ENCODE measurements at regions not wholly inside any gene's neighbourhood (a gene's known extent, or its start where the extent isn't known, plus 50 kb on each side); places are given as distances from the start of the nearest gene placed in this dataset.
"Not testable (repeated sequence)": the region's sequence is repeated elsewhere in the genome, so short reads cannot be mapped to it uniquely, and the experiment has no call there.

GRCh38 chr10:46781001-46781400 lies 130.2 kb upstream of the PTPN20 start:
- intact Hi-C loops (cut with micrococcal nuclease; ENCODE audit: unreplicated experiment); H3K4me1 ChIP-seq (ENCODE audit: control insufficient read depth, insufficient read depth, low read length); in situ Hi-C loops (cut with HindIII; ENCODE audit: low pct_unique_long_range_greater_than_20kb, low sequenced_read_pairs); POLR2A ChIA-PET; ATAC-seq; H3K36me3 ChIP-seq (ENCODE audit: control insufficient read depth, insufficient read depth, low read length); H3K9me3 ChIP-seq (ENCODE audit: control insufficient read depth, insufficient read depth, low read depth, low read length); H3K27ac ChIP-seq (ENCODE audit: low read length); DNase-seq (ENCODE audit: low read depth, low spot score); H3K27me3 ChIP-seq (ENCODE audit: control insufficient read depth, insufficient read depth, low read length); BruUV-seq (replicated peaks); H3K4me3 ChIP-seq (ENCODE audit: low read depth in 2 of 2, low read length in 2 of 2): not testable (repeated sequence)
- CTCF ChIA-PET, result interaction anchor here (0.7 kb wide), 1 partner anchor 270 kb away, joined by 9 read pairs; no protein-coding TSS in a partner anchor

- H3K27ac ChIP-seq (ENCODE audit: low read length); in situ Hi-C loops (cut with HindIII; ENCODE audit: low pct_unique_long_range_greater_than_20kb, low sequenced_read_pairs): not testable (repeated sequence)
These were observed 129.0 kb upstream of the PTPN20 start for GRCh38 chr10:46782001-46782874.

GRCh38 chr10:46784665-46785064 lies 126.6 kb upstream of the PTPN20 start:
- POLR2A ChIA-PET; H3K27ac ChIP-seq (ENCODE audit: low read length); ATAC-seq; H3K4me3 ChIP-seq (ENCODE audit: low read depth in 2 of 2, low read length in 2 of 2); BruUV-seq (replicated peaks); DNase-seq (ENCODE audit: low read depth, low spot score); in situ Hi-C loops (cut with HindIII; ENCODE audit: low pct_unique_long_range_greater_than_20kb, low sequenced_read_pairs); intact Hi-C loops (cut with micrococcal nuclease; ENCODE audit: unreplicated experiment); H3K9me3 ChIP-seq (ENCODE audit: control insufficient read depth, insufficient read depth, low read depth, low read length); CTCF ChIA-PET; H3K4me1 ChIP-seq (ENCODE audit: control insufficient read depth, insufficient read depth, low read length); H3K36me3 ChIP-seq (ENCODE audit: control insufficient read depth, insufficient read depth, low read length); H3K27me3 ChIP-seq (ENCODE audit: control insufficient read depth, insufficient read depth, low read length): not testable (repeated sequence)

More at GRCh38 chr10:46782001-46782874, 129.0 kb upstream of the PTPN20 start:
- DNase-seq (ENCODE audit: low read depth, low spot score); ATAC-seq; H3K9me3 ChIP-seq (ENCODE audit: control insufficient read depth, insufficient read depth, low read depth, low read length); H3K4me3 ChIP-seq (ENCODE audit: low read depth in 2 of 2, low read length in 2 of 2); intact Hi-C loops (cut with micrococcal nuclease; ENCODE audit: unreplicated experiment); CTCF ChIA-PET; BruUV-seq (replicated peaks); H3K27me3 ChIP-seq (ENCODE audit: control insufficient read depth, insufficient read depth, low read length); H3K36me3 ChIP-seq (ENCODE audit: control insufficient read depth, insufficient read depth, low read length); POLR2A ChIA-PET; H3K4me1 ChIP-seq (ENCODE audit: control insufficient read depth, insufficient read depth, low read length): not testable (repeated sequence)

GRCh38 chr10:46786125-46786517 lies 125.1 kb upstream of the PTPN20 start:
- H3K4me1 ChIP-seq (ENCODE audit: control insufficient read depth, insufficient read depth, low read length); CTCF ChIA-PET; H3K27me3 ChIP-seq (ENCODE audit: control insufficient read depth, insufficient read depth, low read length); H3K9me3 ChIP-seq (ENCODE audit: control insufficient read depth, insufficient read depth, low read depth, low read length); intact Hi-C loops (cut with micrococcal nuclease; ENCODE audit: unreplicated experiment); in situ Hi-C loops (cut with HindIII; ENCODE audit: low pct_unique_long_range_greater_than_20kb, low sequenced_read_pairs); POLR2A ChIA-PET; BruUV-seq (replicated peaks); H3K36me3 ChIP-seq (ENCODE audit: control insufficient read depth, insufficient read depth, low read length); DNase-seq (ENCODE audit: low read depth, low spot score): not testable (repeated sequence)
- ATAC-seq, result 0 out of 2 replicates have a peak, but pooled peaks have one; percentile 13
- H3K4me3 ChIP-seq (ENCODE audit: low read depth in 2 of 2, low read length in 2 of 2), result peak overlapping the region; percentile 61 to 85
- peak overlapping the region; percentile 59; the same call in 1 of the 2 replicates for H3K27ac ChIP-seq (ENCODE audit: low read length)

GRCh38 chr10:46786518-46787320 lies 124.5 kb upstream of the PTPN20 start:
- CTCF ChIA-PET; POLR2A ChIA-PET; H3K9me3 ChIP-seq (ENCODE audit: control insufficient read depth, insufficient read depth, low read depth, low read length); in situ Hi-C loops (cut with HindIII; ENCODE audit: low pct_unique_long_range_greater_than_20kb, low sequenced_read_pairs); H3K4me1 ChIP-seq (ENCODE audit: control insufficient read depth, insufficient read depth, low read length); H3K27me3 ChIP-seq (ENCODE audit: control insufficient read depth, insufficient read depth, low read length); H3K36me3 ChIP-seq (ENCODE audit: control insufficient read depth, insufficient read depth, low read length); intact Hi-C loops (cut with micrococcal nuclease; ENCODE audit: unreplicated experiment): not testable (repeated sequence)
- BruUV-seq (replicated peaks), result TSS peak; percentile 94
- Histone ChIP-seq H3K4me3 (ENCODE audit: low read depth in 2 of 2, low read length in 2 of 2) (peak overlapping the region; percentile 61 to 85), H3K27ac (ENCODE audit: low read length) (peak overlapping the region; percentile 78)
- DNase-seq (ENCODE audit: low read depth, low spot score), result peak; percentile 51
- ATAC-seq, result peak; percentile 94
- TF ChIP-seq TCF7L2 (IDR thresholded peaks at IDR 0.05; ENCODE audit: low read depth, low read length) (peak; percentile 53; the same call in 1 of the 2 replicates), POLR2AphosphoS5 (IDR thresholded peaks at IDR 0.05; ENCODE audit: low read depth, low read length) (peak; percentile 69)

Data from Panc1 (cell line).